HepG2 (cell line): ENCODE measurements at regions not wholly inside any gene's neighbourhood (a gene's known extent, or its start where the extent isn't known, plus 50 kb on each side); places are given as distances from the start of the nearest gene placed in this dataset.
A peak's percentile ranks its signal among the peaks of the same experiment; 100 is the strongest.

Source experiments
- ATAC-seq: fragments of 200-7000 bp; cut with Tn5 transposase; 3 replicates; pipeline ENCODE4 v1.9.1; 2020; ENCODE audit warnings: mild to moderate bottlenecking, moderate library complexity
- BruUV-seq: library from RNA; stranded (reverse); fragments of 400-500 nt; replicated peaks from 2 replicates; lab custom pipeline; 2021; lab: Mats Ljungman, UMichigan
- CTCF ChIA-PET: fragments of 300-600 bp; formaldehyde crosslinking; extraction: SDS; loops from one replicate; lab custom pipeline; 2021; ENCODE audit warnings: low total read pairs, inconsistent platforms, low intra/inter-chr PET ratio; lab: Yijun Ruan, JAX
- POLR2A ChIA-PET: fragments of 350-600 bp; sonication (Branson Sonifier 250); formaldehyde crosslinking; loops from one replicate; lab custom pipeline; 2020; ENCODE audit warnings: antibody characterized with exemption, inconsistent platforms; lab: Yijun Ruan, JAX
- DNase-seq: peaks from one replicate; pipeline ENCODE4 v3.0.0-alpha.2; 2015; ENCODE audit warnings: low spot score
- FAIRE-seq: peaks from 3 replicates; lab custom pipeline; 2011; peaks lifted over from hg19 to GRCh38; lab: Jason Lieb, UNC
- H2AFZ ChIP-seq: one replicate; pipeline ENCODE4 v1.6.1; 2011; ENCODE audit warnings: low read length, inconsistent platforms
- H3K27ac ChIP-seq: fragments of 300-600 bp; 3 replicates; pipeline ENCODE4 v1.8.0; 2011; ENCODE audit warnings: mixed run types, mild to moderate bottlenecking, mixed read lengths, low read length, inconsistent platforms; ENCODE audit not compliant: insufficient read depth; ENCODE audit errors: extremely low read length
- H3K27me3 ChIP-seq, 2 experiments: fragments of 200-600 bp in 1 of 2; 2 replicates in 1 of 2; 3 replicates in 1 of 2; pipeline versions ENCODE4 v1.6.0 to v1.8.0; 2011; ENCODE audit warnings: low read length in 2 of 2, mild to moderate bottlenecking in 2 of 2, moderate library complexity in 2 of 2, inconsistent platforms in 1 of 2; ENCODE audit not compliant: insufficient read depth in 2 of 2, control insufficient read depth in 1 of 2
- H3K36me3 ChIP-seq, 2 experiments: fragments of 200-600 bp in 1 of 2; replicated peaks in 1 of 2; 2 replicates in 1 of 2; 3 replicates in 1 of 2; pipeline versions ENCODE4 v1.5.1 to v1.8.0; 2011; ENCODE audit warnings: low read length in 2 of 2, inconsistent platforms in 1 of 2; ENCODE audit not compliant: insufficient read depth in 2 of 2, control insufficient read depth in 1 of 2
- H3K4me1 ChIP-seq: 2 replicates; pipeline ENCODE4 v1.5.1; 2012; ENCODE audit warnings: low read length, inconsistent platforms; ENCODE audit not compliant: insufficient read depth
- H3K4me2 ChIP-seq: 2 replicates; pipeline ENCODE4 v1.6.0; 2011; ENCODE audit warnings: low read depth, low read length, inconsistent platforms
- H3K4me3 ChIP-seq, 3 experiments: fragments of 200-600 bp in 1 of 3; sonication (generic), shearing (Covaris generic) in 1 of 3; replicated peaks in 1 of 3; 2 replicates each; pipeline ENCODE4 v1.5.1; 2011 to 2016; ENCODE audit warnings: low read length in 3 of 3, inconsistent platforms in 2 of 3, low read depth in 2 of 3, mild to moderate bottlenecking in 2 of 3, control low read depth in 1 of 3, mixed read lengths in 1 of 3; ENCODE audit not compliant: insufficient read depth in 1 of 3
- H3K79me2 ChIP-seq: one replicate; pipeline ENCODE4 v1.6.1; 2011; ENCODE audit warnings: low read length, inconsistent platforms; ENCODE audit not compliant: insufficient read depth
- H3K9ac ChIP-seq: 2 replicates; pipeline ENCODE4 v1.6.0; 2011; ENCODE audit warnings: mild to moderate bottlenecking, low read depth, low read length, inconsistent platforms; ENCODE audit not compliant: insufficient read depth
- H3K9me3 ChIP-seq: 2 replicates; pipeline ENCODE4 v1.5.1; 2012; ENCODE audit warnings: mild to moderate bottlenecking, low read length
- H4K20me1 ChIP-seq: 2 replicates; pipeline ENCODE4 v1.6.0; 2011; ENCODE audit warnings: inconsistent platforms, mild to moderate bottlenecking, low read length, moderate library complexity; ENCODE audit not compliant: insufficient read depth
- ARID5B ChIP-seq: IDR thresholded peaks from 2 replicates; pipeline ENCODE4 v1.4.0; 2020; ENCODE audit warnings: mild to moderate bottlenecking, missing genetic modification reagents
- NCOR1 ChIP-seq: fragments of 200-600 bp; sonication (generic); IDR thresholded peaks from 2 replicates; pipeline ENCODE4 v1.7.0; 2017; ENCODE audit warnings: antibody characterized with exemption, low read length, borderline replicate concordance
- TOPORS ChIP-seq: sonication (generic); formaldehyde crosslinking; IDR thresholded peaks from 2 replicates; pipeline ENCODE4 v1.8.0; 2023; ENCODE audit warnings: mild to moderate bottlenecking, missing genetic modification reagents
- ZBTB44 ChIP-seq: sonication (generic); formaldehyde crosslinking; IDR thresholded peaks from 2 replicates; pipeline ENCODE4 v1.4.0; 2020; ENCODE audit warnings: missing genetic modification reagents
- ZNF589 ChIP-seq: sonication (generic); formaldehyde crosslinking; conservative IDR thresholded peaks from 2 replicates; pipeline ENCODE4 v1.8.0; 2022; ENCODE audit warnings: mild to moderate bottlenecking, moderate library complexity, missing genetic modification reagents
- ZNF878 ChIP-seq: sonication (generic); formaldehyde crosslinking; IDR thresholded peaks from 2 replicates; pipeline ENCODE4 v1.8.1; 2023; ENCODE audit warnings: mild to moderate bottlenecking, missing genetic modification reagents, moderate library complexity
- WGBS: methylation state at CpG from one replicate; pipeline ENCODE4 v1.1.6; 2017; ENCODE audit warnings: low lambda C conversion rate; 5-methylcytosine and 5-hydroxymethylcytosine counted together
- in situ Hi-C: cut with HindIII; loops from 2 replicates; pipeline ENCODE4 v1.10.0; 2017; ENCODE audit warnings: low pct_unique_long_range_greater_than_20kb; ENCODE audit not compliant: extremely low pct_ligation_motif_present
- intact Hi-C: fragments of 100-400 bp; cut with micrococcal nuclease; formaldehyde crosslinking; loops from one replicate; pipeline ENCODE4 v1.10.0; 2022; ENCODE audit not compliant: unreplicated experiment

GRCh38 chr6:67200626-67201403 lies 1434.3 kb upstream of the ADGRB3 start:
- no peak overlapping the region for H3K9ac ChIP-seq
- BruUV-seq, result no TSS peak

GRCh38 chr6:67199425-67199824 lies 1435.7 kb upstream of the ADGRB3 start:
- Histone ChIP-seq H3K9me3 (0 out of 2 replicates have a peak, but pooled peaks cover 4% of the 10 kb centered on the region), H3K27ac (no peak overlapping the region), H3K4me1 (peaks cover 9% of the 10 kb centered on the region; the same call in 1 of the 2 replicates), H3K36me3 (no peaks in the 10 kb centered on the region), H3K4me2 (peak overlapping the region; percentile 27; the same call in 1 of the 2 replicates), H3K9ac (no peak overlapping the region), H3K27me3 (no peaks in the 10 kb centered on the region), H3K4me3 (no peak overlapping the region), H3K79me2 (no peaks in the 10 kb centered on the region), H2AFZ (no peak overlapping the region), H4K20me1 (no peaks in the 10 kb centered on the region)
- ATAC-seq (peak; percentile 75; the same call in 2 of the 3 replicates), DNase-seq (peak; percentile 41), FAIRE-seq (peak; percentile 12)
- CTCF ChIA-PET, result no interaction called here
- in situ Hi-C loops, result no loop called here
- WGBS, result 1% methylated on average over 6 of the region's 6 CpGs
- POLR2A ChIA-PET, result no interaction called here
- intact Hi-C loops, result no loop called here
- BruUV-seq, result no TSS peak
- peak; percentile 13; the same call in 1 of the 2 replicates for TF ChIP-seq ARID5B (CRISPR knock-in tag)

More at GRCh38 chr6:67200626-67201403, 1434.3 kb upstream of the ADGRB3 start:
- in situ Hi-C loops, result no loop called here
- no peak for TF ChIP-seq ZNF589 (CRISPR knock-in tag)
- no peak for TF ChIP-seq TOPORS (CRISPR knock-in tag)
- no peak for TF ChIP-seq ZBTB44 (CRISPR knock-in tag)
- no peak for TF ChIP-seq NCOR1
- TF ChIP-seq ZNF878 (CRISPR knock-in tag), result no peak
- CTCF ChIA-PET, result no interaction called here
- Histone ChIP-seq H3K9me3 (0 out of 2 replicates have a peak, but pooled peaks cover 4% of the 10 kb centered on the region), H3K4me2 (no peak overlapping the region), H3K79me2 (no peaks in the 10 kb centered on the region), H2AFZ (no peak overlapping the region), H3K4me1 (peaks cover 9% of the 10 kb centered on the region; the same call in 1 of the 2 replicates), H3K27ac (no peak overlapping the region), H3K4me3 (no peak overlapping the region), H3K27me3 (no peaks in the 10 kb centered on the region), H3K36me3 (no peaks in the 10 kb centered on the region), H4K20me1 (no peaks in the 10 kb centered on the region)
- POLR2A ChIA-PET, result no interaction called here
- DNase-seq (no peak), FAIRE-seq (no peak), ATAC-seq (peak; percentile 63)
- 0% methylated on average over 1 of the region's 7 CpGs for WGBS
- intact Hi-C loops, result no loop called here
